Keratinocyte (primary cell): ENCODE measurements at regions not wholly inside any gene's neighbourhood (a gene's known extent, or its start where the extent isn't known, plus 50 kb on each side); places are given as distances from the start of the nearest gene placed in this dataset.

Experiments
- DNase-seq: peaks from one replicate; pipeline ENCODE4 v3.0.0-alpha.2; 2011; ENCODE audit warnings: low read depth, missing footprints, low spot score
- FAIRE-seq: peaks from 2 replicates; lab custom pipeline; 2011; peaks lifted over from hg19 to GRCh38; lab: Jason Lieb, UNC
- H2AFZ ChIP-seq: 2 replicates; pipeline ENCODE4 v1.6.0; 2012; ENCODE audit warnings: low read length, control low read depth, inconsistent platforms; ENCODE audit not compliant: control insufficient read depth
- H3K27ac ChIP-seq: 2 replicates; pipeline ENCODE4 v1.5.1; 2011; ENCODE audit warnings: low read length; ENCODE audit not compliant: control insufficient read depth, insufficient read depth
- H3K27me3 ChIP-seq: 3 replicates; pipeline ENCODE4 v1.6.0; 2011; ENCODE audit warnings: low read length; ENCODE audit not compliant: control insufficient read depth, insufficient read depth; ENCODE audit errors: extremely low read depth
- H3K36me3 ChIP-seq, 2 experiments: 2 replicates in 1 of 2; 3 replicates in 1 of 2; pipeline ENCODE4 v1.5.1; 2011; ENCODE audit warnings: low read length in 2 of 2, mild to moderate bottlenecking in 1 of 2; ENCODE audit not compliant: control insufficient read depth in 2 of 2, insufficient read depth in 2 of 2; ENCODE audit errors: extremely low read depth in 1 of 2
- H3K4me1 ChIP-seq: 3 replicates; pipeline ENCODE4 v1.5.1; 2011; ENCODE audit warnings: low read length; ENCODE audit not compliant: control insufficient read depth, insufficient read depth; ENCODE audit errors: extremely low read depth
- H3K4me2 ChIP-seq: 3 replicates; pipeline ENCODE4 v1.6.0; 2011; ENCODE audit warnings: low read depth, low read length; ENCODE audit not compliant: control insufficient read depth, insufficient read depth; ENCODE audit errors: extremely low read depth
- H3K4me3 ChIP-seq, 3 experiments: fragments of 200-600 bp in 1 of 3; sonication (generic) in 1 of 3; 2 replicates in 2 of 3; 3 replicates in 1 of 3; pipeline ENCODE4 v1.5.1; 2011 to 2016; ENCODE audit warnings: low read length in 3 of 3, mild to moderate bottlenecking in 3 of 3, control low read depth in 2 of 3, inconsistent platforms in 1 of 3, low read depth in 1 of 3, mixed read lengths in 1 of 3, mixed run types in 1 of 3, moderate library complexity in 1 of 3; ENCODE audit not compliant: control insufficient read depth in 2 of 3, insufficient read depth in 2 of 3; ENCODE audit errors: extremely low read depth in 1 of 3
- H3K79me2 ChIP-seq: 2 replicates; pipeline ENCODE4 v1.6.0; 2012; ENCODE audit warnings: low read length; ENCODE audit not compliant: control insufficient read depth, insufficient read depth
- H3K9ac ChIP-seq: 3 replicates; pipeline ENCODE4 v1.6.0; 2011; ENCODE audit warnings: low read length; ENCODE audit not compliant: control insufficient read depth, insufficient read depth; ENCODE audit errors: extremely low read depth
- H3K9me1 ChIP-seq: 3 replicates; pipeline ENCODE4 v1.6.0; 2011; ENCODE audit warnings: low read length; ENCODE audit not compliant: control insufficient read depth, insufficient read depth; ENCODE audit errors: extremely low read depth
- H3K9me3 ChIP-seq: 2 replicates; pipeline ENCODE4 v1.5.1; 2012; ENCODE audit warnings: low read depth, low read length; ENCODE audit not compliant: control insufficient read depth
- H4K20me1 ChIP-seq: 3 replicates; pipeline ENCODE4 v1.6.0; 2011; ENCODE audit warnings: low read length; ENCODE audit not compliant: control insufficient read depth, insufficient read depth; ENCODE audit errors: extremely low read depth
- CTCF ChIP-seq, 3 experiments: IDR thresholded peaks in 1 of 3; conservative IDR thresholded peaks in 1 of 3; optimal IDR thresholded peaks in 1 of 3; 2 replicates in 2 of 3; 3 replicates in 1 of 3; pipeline versions ENCODE3 to v1.5.1; 2011; ENCODE audit warnings: low read length in 3 of 3, mild to moderate bottlenecking in 3 of 3, moderate library complexity in 2 of 3, control low read depth in 1 of 3, inconsistent platforms in 1 of 3; ENCODE audit not compliant: insufficient read depth in 2 of 3; ENCODE audit errors: extremely low read depth in 1 of 3
- EZH2 ChIP-seq: IDR thresholded peaks from one replicate; pipeline ENCODE4 v1.6.1; 2012; ENCODE audit warnings: inconsistent platforms, mild to moderate bottlenecking, low read length, moderate library complexity
- dilution Hi-C: fragments of 300-500 bp; cut with MboI; formaldehyde crosslinking; loops from one replicate; pipeline ENCODE4 v1.7.0; 2020; ENCODE audit warnings: low sequenced_read_pairs; ENCODE audit not compliant: extremely low pct_ligation_motif_present

GRCh38 chr2:212610872-212611425, 72.3 kb upstream of the ERBB4 start:
- H3K9me3 ChIP-seq, result no peaks in the 10 kb centered on the region
- H3K9me1 ChIP-seq, result no peaks in the 10 kb centered on the region
- no peaks in the 10 kb centered on the region for H3K79me2 ChIP-seq
- H3K4me1 ChIP-seq, result no peaks in the 10 kb centered on the region
- H3K4me3 ChIP-seq, result no peak overlapping the region
- DNase-seq, result no peak
- FAIRE-seq, result no peak
- dilution Hi-C loops, result no loop called here
- H3K27me3 ChIP-seq, result no peaks in the 10 kb centered on the region
- H4K20me1 ChIP-seq, result no peaks in the 10 kb centered on the region
- H3K9ac ChIP-seq, result no peak overlapping the region
- no peak overlapping the region for H3K27ac ChIP-seq
- no peaks in the 10 kb centered on the region for H3K36me3 ChIP-seq
- TF ChIP-seq EZH2 (no peak), CTCF (optimal IDR thresholded peaks at IDR 0.05 in 1 of 3, IDR thresholded peaks at IDR 0.05 in 1 of 3, conservative IDR thresholded peaks at IDR 0.05 in 1 of 3; ENCODE audit: extremely low read depth in 1 of 3, insufficient read depth in 2 of 3, low read length in 3 of 3) (no peak)
- no peak overlapping the region for H2AFZ ChIP-seq
- H3K4me2 ChIP-seq, result no peak overlapping the region

- Histone ChIP-seq H3K9ac (no peak overlapping the region), H3K27me3 (no peaks in the 10 kb centered on the region), H3K4me2 (no peak overlapping the region), H3K27ac (no peak overlapping the region), H3K4me1 (no peaks in the 10 kb centered on the region), H2AFZ (no peak overlapping the region), H3K4me3 (no peak overlapping the region), H3K36me3 (no peaks in the 10 kb centered on the region), H3K79me2 (no peaks in the 10 kb centered on the region), H4K20me1 (no peaks in the 10 kb centered on the region), H3K9me1 (no peaks in the 10 kb centered on the region), H3K9me3 (no peaks in the 10 kb centered on the region)
- dilution Hi-C loops, result no loop called here
- FAIRE-seq, result no peak
- TF ChIP-seq EZH2, result no peak
- no peak for TF ChIP-seq CTCF (optimal IDR thresholded peaks at IDR 0.05 in 1 of 3, IDR thresholded peaks at IDR 0.05 in 1 of 3, conservative IDR thresholded peaks at IDR 0.05 in 1 of 3; ENCODE audit: extremely low read depth in 1 of 3, insufficient read depth in 2 of 3, low read length in 3 of 3)
- DNase-seq, result no peak
Measured at GRCh38 chr2:212609479-212609878, 70.9 kb upstream of the ERBB4 start.
